HUDEP-2 (cell line): ENCODE measurements at regions not wholly inside any gene's neighbourhood (a gene's known extent, or its start where the extent isn't known, plus 50 kb on each side); places are given as distances from the start of the nearest gene placed in this dataset.
"Not testable (repeated sequence)": the region's sequence is repeated elsewhere in the genome, so short reads cannot be mapped to it uniquely, and the experiment has no call there.

ENCODE experiments used
- DNase-seq, 76 experiments: peaks; one replicate each; lab custom pipeline; 2025; ENCODE audit not compliant: unreplicated experiment in 76 of 76; lab: John Stamatoyannopoulos, UW

DNA sequence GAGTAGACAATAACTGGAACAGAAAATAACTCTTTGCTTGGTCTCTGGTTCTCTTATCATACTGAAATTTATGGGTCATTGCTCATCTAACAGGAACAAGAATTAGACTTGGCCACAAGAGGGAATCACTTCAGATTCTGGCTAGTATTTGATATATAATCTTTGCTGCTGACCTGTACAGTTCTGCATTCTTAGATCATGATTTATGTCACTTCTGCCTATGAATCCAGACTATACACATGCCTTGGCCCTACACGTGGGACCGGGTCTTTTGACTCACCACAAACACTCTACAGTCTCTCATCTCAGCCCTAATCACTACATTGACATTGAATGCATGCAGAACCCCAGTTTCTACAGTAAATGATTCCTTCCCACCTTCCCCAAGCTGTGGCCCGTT, 162.5 kb upstream of the SOX2 start:
- no peak for DNase-seq

DNA sequence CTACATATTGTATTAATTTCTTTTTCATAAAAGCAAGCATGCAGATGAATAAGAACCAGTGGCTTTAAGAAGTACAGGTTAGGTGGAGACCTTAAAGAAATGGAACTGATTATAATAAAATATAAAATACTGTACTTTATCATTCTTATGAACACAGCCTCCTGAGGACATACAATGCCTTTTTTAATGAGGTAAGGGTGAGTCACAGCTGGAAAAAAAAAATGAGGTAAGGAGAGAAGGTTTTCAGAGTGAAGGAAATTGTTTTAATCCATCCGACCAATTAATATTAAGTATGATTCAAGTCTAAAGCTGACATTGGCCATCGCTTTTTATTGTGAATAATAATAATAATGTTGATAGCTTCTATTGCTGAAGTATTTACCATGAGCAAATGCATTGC, 170.3 kb upstream of the SOX2 start:
- no peak for DNase-seq

DNA sequence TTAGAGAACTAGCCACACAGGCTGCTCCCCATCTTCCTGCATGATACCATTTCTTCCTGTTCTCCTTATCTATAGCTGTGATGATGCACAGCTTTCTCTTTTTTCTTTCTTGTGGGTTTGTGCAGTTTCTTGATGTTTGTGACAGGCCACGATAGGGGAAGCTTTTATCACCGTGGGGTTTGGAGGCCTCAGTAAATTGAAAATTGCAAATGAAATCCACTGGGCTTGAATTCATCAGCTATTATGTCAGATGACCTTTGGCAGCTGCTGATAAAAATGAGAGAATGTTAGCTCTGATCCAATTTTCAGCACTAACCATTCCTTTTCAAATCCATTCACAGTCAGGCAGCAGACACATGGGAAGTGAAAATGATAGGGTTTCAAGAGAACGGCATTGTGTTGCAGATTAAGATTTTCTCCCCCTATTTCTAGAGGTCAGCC, 176.9 kb upstream of the SOX2 start:
- DNase-seq = peak in 22 of 76 experiments; percentile 0 to 64 (median 26)

DNA sequence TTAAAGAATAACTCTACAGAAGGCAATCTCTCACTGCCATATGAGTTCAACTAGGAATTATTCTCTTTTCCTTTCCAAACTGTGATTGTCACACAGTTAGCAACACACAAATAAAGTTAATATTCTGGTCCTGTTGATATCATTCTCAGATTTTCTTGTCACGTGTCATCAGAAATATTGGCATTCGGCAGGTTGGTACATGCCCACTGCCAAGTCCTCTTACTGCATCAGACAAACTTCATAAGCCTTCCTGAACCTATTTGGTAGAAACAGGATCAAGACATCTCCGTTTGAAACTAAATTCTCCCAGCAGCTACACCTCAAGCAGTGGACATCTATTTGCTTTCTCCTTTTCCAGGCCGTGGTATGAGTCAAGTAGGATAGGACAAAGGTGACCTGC, 177.9 kb upstream of the SOX2 start:
- no peak for DNase-seq

GRCh38 chr3:181530584-181530983, 181.1 kb upstream of the SOX2 start:
- no peak for DNase-seq

DNA sequence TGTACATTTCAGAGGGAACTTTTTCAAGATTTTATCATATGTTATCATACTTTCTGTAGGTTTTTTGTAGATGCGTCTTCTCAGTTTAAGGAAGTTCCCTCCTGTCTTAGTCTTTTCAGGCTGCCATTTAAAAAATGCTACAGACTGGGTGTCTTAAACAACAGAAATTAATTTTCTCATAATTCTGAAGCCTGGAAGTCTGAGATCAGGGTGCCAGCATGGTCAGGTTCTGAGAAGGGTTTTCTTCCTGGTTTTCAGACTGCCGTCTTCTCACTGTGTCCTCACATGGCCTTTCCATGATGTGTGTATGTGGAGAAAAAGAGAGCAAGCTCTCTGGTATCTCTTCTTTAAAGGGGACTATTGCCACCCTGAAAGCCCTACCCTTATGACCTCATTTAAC, 189.9 kb upstream of the SOX2 start:
- DNase-seq = no peak

DNA sequence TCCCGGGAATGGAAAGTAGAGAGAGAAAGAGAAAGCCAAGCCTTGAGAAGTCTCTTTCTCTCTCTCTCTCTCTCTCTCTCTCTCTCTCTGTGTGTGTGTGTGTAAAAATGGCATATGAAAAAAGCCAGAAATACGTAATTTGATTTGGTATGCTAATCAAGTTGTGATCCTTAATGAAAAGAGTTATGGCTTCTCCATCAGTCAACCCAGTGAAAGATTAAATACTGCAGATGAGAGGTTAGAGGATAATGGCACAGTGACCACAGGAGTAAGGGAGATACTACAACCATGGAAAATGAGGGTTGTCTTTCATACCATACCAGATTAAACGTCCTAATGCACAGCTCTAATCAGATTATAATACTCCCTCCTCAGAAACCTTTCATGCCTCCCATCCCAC, 193.5 kb upstream of the SOX2 start:
- no peak for DNase-seq

GRCh38 chr3:181512787-181513186, 198.9 kb upstream of the SOX2 start:
- no peak for DNase-seq

DNA sequence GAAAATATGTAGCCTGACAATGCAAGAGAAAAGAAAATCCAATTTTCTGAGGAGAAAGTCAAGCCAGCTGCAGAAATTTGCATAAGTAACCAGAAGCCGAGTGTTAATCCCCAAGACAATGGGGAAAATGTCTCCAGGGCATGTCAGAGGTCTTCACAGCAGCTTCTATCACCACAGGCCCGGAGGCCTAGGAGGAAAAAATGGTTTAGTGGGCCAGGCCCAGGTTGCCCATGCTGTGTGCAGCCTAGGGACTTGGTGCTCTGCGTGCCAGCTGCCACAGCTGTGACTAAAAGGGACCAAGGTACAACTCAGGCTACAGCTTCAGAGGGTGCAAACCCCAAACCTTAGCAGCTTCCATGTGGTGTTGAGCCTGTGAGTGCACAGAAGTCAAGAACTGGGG, 201.2 kb upstream of the SOX2 start:
- no peak for DNase-seq

DNA sequence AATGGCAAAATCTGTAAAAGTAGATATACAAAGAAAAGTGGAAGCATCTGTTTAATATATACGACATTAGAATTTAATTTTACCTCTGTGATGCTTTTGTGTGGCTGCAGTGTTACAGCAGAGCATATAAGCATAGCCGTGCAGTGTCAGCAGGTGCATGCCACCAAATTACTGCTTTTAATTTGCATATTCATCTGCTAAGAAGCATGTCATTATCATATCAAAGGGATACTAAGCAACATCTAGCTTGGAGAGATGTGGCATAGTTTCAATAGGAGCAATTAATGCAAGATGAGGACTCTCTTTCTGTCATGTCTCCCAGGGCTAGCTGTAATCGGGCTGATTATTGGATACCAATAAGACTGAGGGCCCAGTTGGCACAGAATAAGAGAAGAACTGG, 214.4 kb upstream of the SOX2 start:
- no peak for DNase-seq

DNA sequence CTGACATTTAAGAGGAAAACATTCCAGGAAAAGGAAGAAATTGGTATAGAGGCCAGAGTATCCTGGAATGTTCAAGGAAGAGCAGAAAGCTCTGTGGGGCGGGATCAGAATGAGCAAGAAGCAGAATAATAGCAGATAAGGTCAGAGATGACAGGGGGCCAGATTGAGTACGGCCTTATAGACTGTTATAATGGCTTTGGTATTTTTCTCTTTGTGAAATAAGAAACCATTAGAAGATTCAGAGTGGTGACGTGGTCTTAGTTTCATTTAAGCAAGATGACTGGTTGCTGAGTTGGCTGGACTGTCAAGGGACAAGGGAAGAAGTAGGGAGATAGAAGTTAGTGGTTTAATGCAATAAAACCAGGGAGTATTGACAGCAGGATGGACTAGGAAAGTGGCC, 218.3 kb upstream of the SOX2 start:
- no peak for DNase-seq

DNA sequence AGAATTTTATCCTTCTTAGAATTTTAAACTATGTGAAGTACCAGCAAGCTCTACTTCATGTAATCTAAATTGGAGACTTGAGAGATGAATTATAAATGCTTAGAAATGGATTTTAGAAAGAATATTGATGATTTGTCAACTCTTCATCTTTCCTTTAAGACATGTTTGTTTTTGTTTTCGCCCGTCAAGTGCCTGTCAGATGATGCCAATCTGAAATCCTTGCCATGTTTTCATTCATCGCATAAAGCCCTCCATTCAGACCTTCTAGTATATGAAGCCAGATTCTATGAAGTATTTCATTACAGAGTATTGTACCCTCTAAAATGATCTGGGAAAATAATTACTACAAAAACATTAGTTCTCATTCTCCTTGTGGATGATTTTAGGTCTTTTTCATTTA, 223.2 kb upstream of the SOX2 start:
- DNase-seq = no peak

GRCh38 chr3:181487236-181487978, 224.3 kb upstream of the SOX2 start:
- no peak for DNase-seq

DNA sequence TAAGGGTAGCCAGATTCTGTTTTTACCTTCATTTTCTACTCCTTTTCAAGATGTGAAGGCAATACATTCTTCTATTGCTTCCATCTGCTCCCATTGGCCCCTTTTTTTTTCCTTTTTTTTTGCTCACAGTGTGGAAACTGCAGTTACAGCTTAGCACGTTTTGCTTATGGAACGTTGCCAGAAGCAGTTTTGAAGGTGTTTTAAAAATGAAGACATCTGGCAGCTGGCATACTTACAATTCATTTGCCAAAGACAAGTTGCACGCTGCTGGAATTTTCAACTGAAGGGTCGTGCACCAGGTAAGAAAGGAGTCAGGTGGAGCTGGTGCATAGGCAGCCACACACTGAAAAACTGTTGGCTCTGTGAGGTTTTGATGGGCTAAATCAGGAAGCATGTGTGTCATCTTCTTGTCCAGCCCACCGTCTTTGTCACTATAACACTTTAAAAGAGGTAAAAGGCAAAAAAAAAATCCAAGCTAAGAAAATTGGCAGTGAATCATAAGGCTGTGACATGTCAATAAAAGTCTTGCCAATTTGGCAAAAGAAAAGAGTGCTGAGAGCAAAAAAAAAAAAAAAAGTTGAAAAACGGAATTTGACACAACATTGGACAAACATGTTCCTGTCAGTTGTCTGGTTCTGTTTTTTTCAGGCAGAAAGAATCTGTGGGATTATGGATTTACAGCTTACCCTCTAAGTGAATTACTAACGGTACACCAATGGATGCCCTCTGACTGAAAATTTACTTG, 225.4 kb upstream of the SOX2 start:
- DNase-seq = no peak

DNA sequence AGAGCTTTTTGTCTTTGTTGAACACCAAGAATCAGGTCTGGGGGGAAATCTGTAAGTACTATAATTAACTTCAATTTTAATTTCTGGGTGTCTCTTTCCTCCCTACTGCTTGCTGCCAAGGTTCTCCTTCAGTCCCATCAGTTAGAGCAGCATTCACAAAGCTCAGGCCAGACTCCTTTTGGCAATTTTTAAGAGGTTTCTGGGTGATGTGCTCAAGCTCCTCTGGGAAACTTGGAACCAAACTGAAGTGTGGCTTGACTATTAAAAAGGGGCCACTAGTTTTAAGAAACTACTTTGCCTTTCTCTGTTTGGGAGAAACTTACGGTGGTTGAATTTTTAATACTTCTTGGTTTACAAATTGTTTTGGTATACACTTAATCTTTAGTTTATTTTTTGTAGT, 227.7 kb upstream of the SOX2 start:
- DNase-seq = no peak

GRCh38 chr3:181475146-181475545, 236.6 kb upstream of the SOX2 start:
- not testable (repeated sequence) for DNase-seq

- DNase-seq = no peak
Observed at GRCh38 chr3:181470349-181470748, 241.4 kb upstream of the SOX2 start.

GRCh38 chr3:181464033-181464694, 247.6 kb upstream of the SOX2 start:
- DNase-seq = no peak

DNA sequence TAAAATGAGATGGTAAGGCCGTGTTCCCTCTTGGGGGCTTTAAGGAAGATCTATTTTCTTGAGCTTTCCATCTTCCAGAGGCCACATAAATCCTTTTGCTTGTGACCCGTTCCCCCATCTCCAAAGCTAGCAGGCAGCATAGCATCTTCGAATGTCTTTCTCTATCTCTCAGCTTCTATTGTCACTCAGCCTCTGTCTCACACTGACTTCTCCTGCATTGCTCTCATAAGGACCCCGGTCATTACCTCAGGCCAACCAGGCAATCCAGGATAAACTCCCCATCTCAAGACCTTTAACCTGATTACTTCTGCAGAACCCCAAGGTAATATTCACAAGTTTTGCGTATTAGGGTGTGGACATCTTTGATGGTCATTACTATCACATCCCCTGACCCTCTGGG, 250.3 kb upstream of the SOX2 start:
- DNase-seq = no peak

- DNase-seq = no peak
Observed at GRCh38 chr3:181459516-181459915, 252.2 kb upstream of the SOX2 start.

GRCh38 chr3:181458857-181459256, 252.9 kb upstream of the SOX2 start:
- DNase-seq = no peak

DNA sequence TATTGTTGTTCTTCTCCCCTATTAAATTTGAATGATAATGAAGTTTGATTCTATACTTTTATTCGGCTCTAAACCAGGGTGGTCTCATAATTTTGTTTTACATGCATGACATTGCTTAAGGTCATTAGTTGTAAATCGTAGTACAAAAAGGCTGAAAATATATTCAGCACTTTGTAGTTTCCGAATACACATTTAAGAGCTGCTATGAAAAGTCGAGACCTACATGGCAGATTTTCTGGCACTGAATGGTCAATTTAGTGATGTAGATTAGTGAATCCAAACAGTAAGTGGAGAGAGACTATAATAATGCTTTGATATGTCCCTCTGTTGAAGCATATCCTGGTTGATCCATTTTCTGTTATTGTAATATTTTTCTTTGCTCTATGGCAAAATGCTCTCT, 254.0 kb upstream of the SOX2 start:
- no peak for DNase-seq
